ENCODE measurements at regions not wholly inside any gene's neighbourhood (a gene's known extent, or its start where the extent isn't known, plus 50 kb on each side); places are given as distances from the start of the nearest gene placed in this dataset.

DNA sequence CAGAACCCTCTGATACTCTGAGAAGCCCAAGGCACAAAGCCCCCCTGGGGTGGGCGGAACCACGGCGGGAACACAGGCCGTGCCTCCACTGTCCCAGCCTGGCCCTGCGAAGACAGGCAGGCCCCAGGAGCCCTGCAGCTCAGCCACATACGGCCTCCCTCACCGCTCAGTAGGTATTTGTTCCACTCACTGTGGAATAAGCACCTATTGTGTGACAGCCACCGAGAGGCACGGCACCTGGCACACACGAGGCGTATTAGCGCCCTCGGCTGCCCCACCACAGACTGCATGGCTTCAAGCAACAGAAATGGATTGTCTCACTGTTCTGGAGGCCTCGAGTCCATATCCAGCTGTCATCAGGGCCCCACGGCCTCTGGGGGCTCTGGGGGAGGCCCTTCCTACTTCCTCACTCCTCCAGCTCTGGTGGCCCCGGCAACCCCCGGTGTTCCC lies 66.3 kb downstream of the NCOR2 start:
- TF ChIP-seq, protein P1, sequence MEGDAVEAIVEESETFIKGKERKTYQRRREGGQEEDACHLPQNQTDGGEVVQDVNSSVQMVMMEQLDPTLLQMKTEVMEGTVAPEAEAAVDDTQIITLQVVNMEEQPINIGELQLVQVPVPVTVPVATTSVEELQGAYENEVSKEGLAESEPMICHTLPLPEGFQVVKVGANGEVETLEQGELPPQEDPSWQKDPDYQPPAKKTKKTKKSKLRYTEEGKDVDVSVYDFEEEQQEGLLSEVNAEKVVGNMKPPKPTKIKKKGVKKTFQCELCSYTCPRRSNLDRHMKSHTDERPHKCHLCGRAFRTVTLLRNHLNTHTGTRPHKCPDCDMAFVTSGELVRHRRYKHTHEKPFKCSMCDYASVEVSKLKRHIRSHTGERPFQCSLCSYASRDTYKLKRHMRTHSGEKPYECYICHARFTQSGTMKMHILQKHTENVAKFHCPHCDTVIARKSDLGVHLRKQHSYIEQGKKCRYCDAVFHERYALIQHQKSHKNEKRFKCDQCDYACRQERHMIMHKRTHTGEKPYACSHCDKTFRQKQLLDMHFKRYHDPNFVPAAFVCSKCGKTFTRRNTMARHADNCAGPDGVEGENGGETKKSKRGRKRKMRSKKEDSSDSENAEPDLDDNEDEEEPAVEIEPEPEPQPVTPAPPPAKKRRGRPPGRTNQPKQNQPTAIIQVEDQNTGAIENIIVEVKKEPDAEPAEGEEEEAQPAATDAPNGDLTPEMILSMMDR (conservative IDR thresholded peaks at IDR 0.05): no peak
- no peaks in the 10 kb centered on the region for H3K9me3 Mint-ChIP-seq
- H3K27ac Mint-ChIP-seq: peak overlapping the region; percentile 93
- H3K27me3 Mint-ChIP-seq (ENCODE audit: insufficient read depth): no peaks in the 10 kb centered on the region
- Histone ChIP-seq H3K27me3 (ENCODE audit: control insufficient read depth, insufficient read depth, low read length, poor library complexity, severe bottlenecking) (no peaks in the 10 kb centered on the region), H3K4me1 (ENCODE audit: control insufficient read depth, insufficient read depth, low read length) (peaks cover 27% of the 10 kb centered on the region), H3K9me3 (ENCODE audit: control insufficient read depth, low read length) (no peaks in the 10 kb centered on the region), H3K4me3 (ENCODE audit: low read length) (no peak overlapping the region), H3K36me3 (ENCODE audit: control insufficient read depth, insufficient read depth, low read length) (no peaks in the 10 kb centered on the region), H3K27ac (ENCODE audit: low read depth, low read length) (peak overlapping the region; percentile 63), H3K9ac (ENCODE audit: extremely low read depth, low read length, poor library complexity, severe bottlenecking) (peak overlapping the region; percentile 49)
- WGBS, 2 experiments (ENCODE audit: insufficient coverage in 1 of 2, insufficient read length in 1 of 2): 73 to 89% methylated on average over 15 to 17 of the region's 17 CpGs
- peak; percentile 79 for DNase-seq
- H3K4me1 Mint-ChIP-seq: peaks cover 36% of the 10 kb centered on the region
- H3K4me3 Mint-ChIP-seq: no peak overlapping the region
- H3K36me3 Mint-ChIP-seq (ENCODE audit: low read depth): no peaks in the 10 kb centered on the region

DNA sequence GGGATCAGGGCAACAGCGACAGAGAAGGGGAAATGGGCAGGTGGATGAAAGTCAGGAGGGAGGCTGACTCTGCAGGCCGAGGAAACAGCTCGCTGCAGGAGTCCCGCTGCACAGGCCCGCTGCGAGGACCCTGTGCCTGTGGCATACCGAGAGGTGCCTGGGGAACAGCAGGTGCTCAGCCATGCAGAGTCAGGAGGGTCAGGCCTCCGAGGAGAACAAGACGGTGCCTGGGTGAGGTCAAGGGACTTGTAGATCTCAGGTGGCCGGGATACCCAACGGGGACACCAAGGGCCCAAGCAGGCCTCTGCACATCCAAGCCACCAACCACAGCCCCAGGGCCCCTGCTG lies 67.5 kb downstream of the NCOR2 start:
- peak; percentile 73 for DNase-seq
- no peaks in the 10 kb centered on the region for H3K27me3 Mint-ChIP-seq (ENCODE audit: insufficient read depth)
- peaks cover 36% of the 10 kb centered on the region for H3K4me1 Mint-ChIP-seq
- Histone ChIP-seq H3K4me1 (ENCODE audit: control insufficient read depth, insufficient read depth, low read length) (peaks cover 22% of the 10 kb centered on the region), H3K9me3 (ENCODE audit: control insufficient read depth, low read length) (no peaks in the 10 kb centered on the region), H3K9ac (ENCODE audit: extremely low read depth, low read length, poor library complexity, severe bottlenecking) (no peak overlapping the region), H3K36me3 (ENCODE audit: control insufficient read depth, insufficient read depth, low read length) (no peaks in the 10 kb centered on the region), H3K4me3 (ENCODE audit: low read length) (no peak overlapping the region), H3K27me3 (ENCODE audit: control insufficient read depth, insufficient read depth, low read length, poor library complexity, severe bottlenecking) (no peaks in the 10 kb centered on the region), H3K27ac (ENCODE audit: low read depth, low read length) (no peak overlapping the region)
- H3K27ac Mint-ChIP-seq: peak overlapping the region; percentile 83
- WGBS, 2 experiments (ENCODE audit: insufficient coverage in 1 of 2, insufficient read length in 1 of 2): 72 to 88% methylated on average over 3 to 11 of the region's 11 CpGs
- TF ChIP-seq, protein P1 (conservative IDR thresholded peaks at IDR 0.05): no peak
- no peaks in the 10 kb centered on the region for H3K9me3 Mint-ChIP-seq
- H3K36me3 Mint-ChIP-seq (ENCODE audit: low read depth): no peaks in the 10 kb centered on the region
- no peak overlapping the region for H3K4me3 Mint-ChIP-seq

DNA sequence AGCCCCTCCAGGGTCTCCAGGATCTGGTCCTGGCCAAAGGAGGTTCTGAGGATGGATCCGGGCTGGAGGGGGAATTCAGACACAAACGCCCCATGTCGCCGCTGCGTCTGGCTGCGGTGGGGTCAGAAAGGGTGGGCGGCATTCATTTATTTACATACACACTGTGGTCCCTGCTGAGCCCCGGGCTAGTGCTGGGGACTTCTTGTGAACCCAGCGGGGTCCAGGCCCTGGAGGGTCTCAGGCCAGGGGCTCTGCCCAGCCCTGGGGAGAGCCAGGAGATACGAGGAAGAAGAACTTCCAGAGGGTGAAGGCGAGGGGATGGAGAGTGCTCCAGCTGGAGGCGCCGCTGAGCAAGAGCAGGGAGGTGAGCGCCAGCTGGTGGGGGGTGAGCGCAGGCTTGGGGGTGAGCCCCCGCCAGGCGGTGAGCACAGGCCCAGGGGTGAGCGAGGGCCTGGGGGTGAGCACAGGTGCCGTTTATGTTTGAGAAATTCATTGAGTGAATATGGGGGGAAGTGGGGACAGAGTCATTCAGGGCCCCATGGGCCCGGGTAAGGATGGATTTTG lies 68.1 kb downstream of the NCOR2 start:
- Histone ChIP-seq H3K4me1 (ENCODE audit: control insufficient read depth, insufficient read depth, low read length) (peaks cover 18% of the 10 kb centered on the region), H3K4me3 (ENCODE audit: low read length) (no peak overlapping the region), H3K27me3 (ENCODE audit: control insufficient read depth, insufficient read depth, low read length, poor library complexity, severe bottlenecking) (no peaks in the 10 kb centered on the region), H3K27ac (ENCODE audit: low read depth, low read length) (no peak overlapping the region), H3K9me3 (ENCODE audit: control insufficient read depth, low read length) (no peaks in the 10 kb centered on the region), H3K9ac (ENCODE audit: extremely low read depth, low read length, poor library complexity, severe bottlenecking) (no peak overlapping the region), H3K36me3 (ENCODE audit: control insufficient read depth, insufficient read depth, low read length) (no peaks in the 10 kb centered on the region)
- TF ChIP-seq, protein P1 (conservative IDR thresholded peaks at IDR 0.05): peak; percentile 38
- Mint-ChIP-seq H3K27ac (peak overlapping the region; percentile 83), H3K4me3 (no peak overlapping the region), H3K27me3 (ENCODE audit: insufficient read depth) (no peaks in the 10 kb centered on the region), H3K9me3 (no peaks in the 10 kb centered on the region), H3K36me3 (ENCODE audit: low read depth) (no peaks in the 10 kb centered on the region), H3K4me1 (peaks cover 30% of the 10 kb centered on the region)
- 88% methylated on average over 18 to 20 of the region's 20 CpGs for WGBS, 2 experiments (ENCODE audit: insufficient coverage in 1 of 2, insufficient read length in 1 of 2)
- DNase-seq: no peak

Measured in endodermal cell (in vitro differentiated cells).